ENCODE measurements at regions not wholly inside any gene's neighbourhood (a gene's known extent, or its start where the extent isn't known, plus 50 kb on each side); places are given as distances from the start of the nearest gene placed in this dataset.

- TF ChIP-seq, protein P1, sequence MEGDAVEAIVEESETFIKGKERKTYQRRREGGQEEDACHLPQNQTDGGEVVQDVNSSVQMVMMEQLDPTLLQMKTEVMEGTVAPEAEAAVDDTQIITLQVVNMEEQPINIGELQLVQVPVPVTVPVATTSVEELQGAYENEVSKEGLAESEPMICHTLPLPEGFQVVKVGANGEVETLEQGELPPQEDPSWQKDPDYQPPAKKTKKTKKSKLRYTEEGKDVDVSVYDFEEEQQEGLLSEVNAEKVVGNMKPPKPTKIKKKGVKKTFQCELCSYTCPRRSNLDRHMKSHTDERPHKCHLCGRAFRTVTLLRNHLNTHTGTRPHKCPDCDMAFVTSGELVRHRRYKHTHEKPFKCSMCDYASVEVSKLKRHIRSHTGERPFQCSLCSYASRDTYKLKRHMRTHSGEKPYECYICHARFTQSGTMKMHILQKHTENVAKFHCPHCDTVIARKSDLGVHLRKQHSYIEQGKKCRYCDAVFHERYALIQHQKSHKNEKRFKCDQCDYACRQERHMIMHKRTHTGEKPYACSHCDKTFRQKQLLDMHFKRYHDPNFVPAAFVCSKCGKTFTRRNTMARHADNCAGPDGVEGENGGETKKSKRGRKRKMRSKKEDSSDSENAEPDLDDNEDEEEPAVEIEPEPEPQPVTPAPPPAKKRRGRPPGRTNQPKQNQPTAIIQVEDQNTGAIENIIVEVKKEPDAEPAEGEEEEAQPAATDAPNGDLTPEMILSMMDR (IDR thresholded peaks at IDR 0.05; ENCODE audit: low read depth, low read length, poor library complexity, severe bottlenecking), result no peak
- no peak for TF ChIP-seq EZH2phosphoT487 (IDR thresholded peaks at IDR 0.05; ENCODE audit: borderline replicate concordance, low read length)
These were observed 285.7 kb upstream of the TRAM1L1 start for GRCh38 chr4:117370944-117371668.
